PC-9 (cell line): ENCODE measurements at regions not wholly inside any gene's neighbourhood (a gene's known extent, or its start where the extent isn't known, plus 50 kb on each side); places are given as distances from the start of the nearest gene placed in this dataset.

Experiments
- BruUV-seq: library from RNA; stranded (reverse); fragments of 400-500 nt; replicated peaks from 2 replicates; lab custom pipeline; 2021; lab: Mats Ljungman, UMichigan
- CTCF ChIA-PET: fragments of 300-600 bp; sonication (Branson Sonifier 250); formaldehyde crosslinking; loops from one replicate; lab custom pipeline; 2022; ENCODE audit warnings: antibody characterized with exemption; lab: Charles Lee
- POLR2A ChIA-PET: fragments of 300-600 bp; sonication (Branson Sonifier 250); formaldehyde crosslinking; loops from one replicate; lab custom pipeline; 2022; ENCODE audit warnings: antibody characterized with exemption; ENCODE audit not compliant: unreplicated experiment; lab: Charles Lee
- DNase-seq, 2 experiments: peaks; one replicate each; pipeline versions ENCODE4 v3.0.0 to v3.0.0-alpha.2; 2015 to 2022; ENCODE audit warnings: mixed read lengths in 1 of 2
- H2AFZ ChIP-seq: fragments of 200-600 bp; sonication (generic); 2 replicates; pipeline ENCODE4 v1.8.1; 2017; ENCODE audit warnings: antibody characterized with exemption
- H3F3A ChIP-seq: fragments of 200-600 bp; sonication (generic); 2 replicates; pipeline ENCODE4 v1.8.1; 2017; ENCODE audit warnings: antibody characterized with exemption, mild to moderate bottlenecking, low read depth; ENCODE audit not compliant: insufficient read depth
- H3K27ac ChIP-seq: fragments of 200-600 bp; sonication (generic); 2 replicates; pipeline ENCODE4 v1.6.1; 2016; ENCODE audit warnings: mixed run types
- H3K27me3 ChIP-seq: fragments of 200-600 bp; sonication (generic); 2 replicates; pipeline ENCODE4 v1.6.1; 2016; ENCODE audit warnings: low read depth, mixed run types; ENCODE audit not compliant: insufficient read depth
- H3K36me3 ChIP-seq: fragments of 200-600 bp; sonication (generic); 2 replicates; pipeline ENCODE4 v1.6.1; 2016; ENCODE audit warnings: low read depth, mixed run types
- H3K4me1 ChIP-seq: fragments of 200-600 bp; sonication (generic); replicated peaks from 2 replicates; pipeline ENCODE4 v1.6.1; 2016; ENCODE audit warnings: mixed run types; ENCODE audit not compliant: insufficient read depth
- H3K4me2 ChIP-seq: fragments of 200-600 bp; sonication (generic); 2 replicates; pipeline ENCODE4 v1.6.1; 2017; ENCODE audit warnings: mixed run types
- H3K4me3 ChIP-seq: fragments of 200-600 bp; sonication (generic); 2 replicates; pipeline ENCODE4 v1.6.1; 2016; ENCODE audit warnings: mixed run types
- H3K79me2 ChIP-seq: fragments of 200-600 bp; sonication (generic); 2 replicates; pipeline ENCODE4 v1.6.1; 2017; ENCODE audit warnings: low read depth, mixed run types
- H3K9me2 ChIP-seq: fragments of 200-600 bp; sonication (generic); 2 replicates; pipeline ENCODE4 v1.8.1; 2017; ENCODE audit warnings: mild to moderate bottlenecking; ENCODE audit not compliant: insufficient read depth
- H3K9me3 ChIP-seq: fragments of 200-600 bp; sonication (generic); 2 replicates; pipeline ENCODE4 v1.8.1; 2016; ENCODE audit warnings: low read depth; ENCODE audit not compliant: insufficient read depth
- H4K20me1 ChIP-seq: fragments of 200-600 bp; sonication (generic); 2 replicates; pipeline ENCODE4 v1.8.1; 2017; ENCODE audit not compliant: insufficient read depth
- EZH2 ChIP-seq: fragments of 200-600 bp; sonication (generic); IDR thresholded peaks from 2 replicates; pipeline ENCODE4 v1.8.0; 2017; ENCODE audit warnings: antibody characterized with exemption, low read depth
- intact Hi-C: fragments of 100-400 bp; cut with micrococcal nuclease; formaldehyde crosslinking; loops from one replicate; pipeline ENCODE4 v1.10.0; 2022; ENCODE audit not compliant: unreplicated experiment
- TF ChIP-seq, protein P1 (sequence below): fragments of 200-600 bp; sonication (generic); conservative IDR thresholded peaks from 2 replicates; pipeline ENCODE4 v1.6.1; 2017; ENCODE audit warnings: mixed run types, antibody characterized with exemption, mild to moderate bottlenecking, moderate library complexity

DNA sequence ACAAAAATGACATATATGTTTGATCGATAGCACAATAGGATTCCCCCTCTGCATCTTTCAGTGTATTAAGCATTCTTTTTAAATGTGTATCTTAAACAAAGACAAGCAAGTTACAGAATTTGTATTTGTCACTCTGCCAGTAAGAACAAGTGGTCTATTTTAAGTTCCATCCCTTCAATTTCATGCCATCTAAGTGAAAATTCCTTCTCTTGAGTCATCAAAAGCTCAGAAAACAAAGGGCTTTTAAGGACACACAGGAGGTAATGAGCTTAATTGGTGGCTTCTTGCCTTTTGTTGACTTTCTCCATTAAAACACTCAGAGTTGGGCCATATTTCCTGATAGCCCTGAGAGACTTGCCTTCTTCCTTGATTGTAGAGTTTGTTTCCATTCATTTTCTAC is 547.8 kb downstream of the TENT5A start:
- Histone ChIP-seq H3F3A (no peaks in the 10 kb centered on the region), H3K4me3 (no peak overlapping the region), H3K4me2 (no peak overlapping the region), H4K20me1 (no peaks in the 10 kb centered on the region), H3K9me2 (no peaks in the 10 kb centered on the region), H2AFZ (no peak overlapping the region), H3K27ac (no peak overlapping the region), H3K27me3 (no peaks in the 10 kb centered on the region), H3K36me3 (no peaks in the 10 kb centered on the region), H3K4me1 (no peaks in the 10 kb centered on the region), H3K79me2 (no peaks in the 10 kb centered on the region), H3K9me3 (no peaks in the 10 kb centered on the region)
- POLR2A ChIA-PET, result no interaction called here
- no TSS peak for BruUV-seq
- no peak for TF ChIP-seq EZH2
- TF ChIP-seq, protein P1, sequence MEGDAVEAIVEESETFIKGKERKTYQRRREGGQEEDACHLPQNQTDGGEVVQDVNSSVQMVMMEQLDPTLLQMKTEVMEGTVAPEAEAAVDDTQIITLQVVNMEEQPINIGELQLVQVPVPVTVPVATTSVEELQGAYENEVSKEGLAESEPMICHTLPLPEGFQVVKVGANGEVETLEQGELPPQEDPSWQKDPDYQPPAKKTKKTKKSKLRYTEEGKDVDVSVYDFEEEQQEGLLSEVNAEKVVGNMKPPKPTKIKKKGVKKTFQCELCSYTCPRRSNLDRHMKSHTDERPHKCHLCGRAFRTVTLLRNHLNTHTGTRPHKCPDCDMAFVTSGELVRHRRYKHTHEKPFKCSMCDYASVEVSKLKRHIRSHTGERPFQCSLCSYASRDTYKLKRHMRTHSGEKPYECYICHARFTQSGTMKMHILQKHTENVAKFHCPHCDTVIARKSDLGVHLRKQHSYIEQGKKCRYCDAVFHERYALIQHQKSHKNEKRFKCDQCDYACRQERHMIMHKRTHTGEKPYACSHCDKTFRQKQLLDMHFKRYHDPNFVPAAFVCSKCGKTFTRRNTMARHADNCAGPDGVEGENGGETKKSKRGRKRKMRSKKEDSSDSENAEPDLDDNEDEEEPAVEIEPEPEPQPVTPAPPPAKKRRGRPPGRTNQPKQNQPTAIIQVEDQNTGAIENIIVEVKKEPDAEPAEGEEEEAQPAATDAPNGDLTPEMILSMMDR, result no peak
- DNase-seq, result no peak
- intact Hi-C loops, result no loop called here
- CTCF ChIA-PET, result no interaction called here

DNA sequence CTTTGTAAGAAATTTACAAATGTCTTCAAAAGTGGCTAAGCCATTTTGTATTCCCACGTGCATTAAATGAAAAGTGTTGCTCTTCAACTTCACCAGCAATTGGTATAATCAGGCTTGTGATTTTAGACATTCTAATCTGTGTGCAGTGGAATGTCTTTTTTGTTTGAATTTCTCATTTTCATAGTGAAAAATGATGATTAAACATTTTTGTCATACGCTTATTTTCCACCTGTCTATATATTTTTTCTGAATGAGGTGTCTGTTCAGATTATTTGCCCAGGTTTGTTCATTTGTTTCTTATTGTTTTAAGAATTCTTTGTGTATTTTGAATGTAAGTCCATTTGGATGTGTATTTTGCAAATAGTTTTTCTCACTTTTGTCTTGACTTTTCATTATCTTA is 558.1 kb downstream of the TENT5A start:
- H3K27ac ChIP-seq, result no peak overlapping the region
- ChIA-PET POLR2A (no interaction called here), CTCF (no interaction called here)
- no peaks in the 10 kb centered on the region for H3K9me3 ChIP-seq
- H3K4me3 ChIP-seq, result no peak overlapping the region
- H3K27me3 ChIP-seq, result no peaks in the 10 kb centered on the region
- intact Hi-C loops, result no loop called here
- TF ChIP-seq, protein P1, result no peak
- no peak for TF ChIP-seq EZH2
- no peak for DNase-seq
- no peaks in the 10 kb centered on the region for H3K4me1 ChIP-seq
- no peak overlapping the region for H3K4me2 ChIP-seq
- H3K36me3 ChIP-seq, result no peaks in the 10 kb centered on the region
- no peaks in the 10 kb centered on the region for H4K20me1 ChIP-seq
- no peaks in the 10 kb centered on the region for H3K79me2 ChIP-seq
- no peaks in the 10 kb centered on the region for H3F3A ChIP-seq
- BruUV-seq, result no TSS peak
- H3K9me2 ChIP-seq, result no peaks in the 10 kb centered on the region
- H2AFZ ChIP-seq, result no peak overlapping the region

DNA sequence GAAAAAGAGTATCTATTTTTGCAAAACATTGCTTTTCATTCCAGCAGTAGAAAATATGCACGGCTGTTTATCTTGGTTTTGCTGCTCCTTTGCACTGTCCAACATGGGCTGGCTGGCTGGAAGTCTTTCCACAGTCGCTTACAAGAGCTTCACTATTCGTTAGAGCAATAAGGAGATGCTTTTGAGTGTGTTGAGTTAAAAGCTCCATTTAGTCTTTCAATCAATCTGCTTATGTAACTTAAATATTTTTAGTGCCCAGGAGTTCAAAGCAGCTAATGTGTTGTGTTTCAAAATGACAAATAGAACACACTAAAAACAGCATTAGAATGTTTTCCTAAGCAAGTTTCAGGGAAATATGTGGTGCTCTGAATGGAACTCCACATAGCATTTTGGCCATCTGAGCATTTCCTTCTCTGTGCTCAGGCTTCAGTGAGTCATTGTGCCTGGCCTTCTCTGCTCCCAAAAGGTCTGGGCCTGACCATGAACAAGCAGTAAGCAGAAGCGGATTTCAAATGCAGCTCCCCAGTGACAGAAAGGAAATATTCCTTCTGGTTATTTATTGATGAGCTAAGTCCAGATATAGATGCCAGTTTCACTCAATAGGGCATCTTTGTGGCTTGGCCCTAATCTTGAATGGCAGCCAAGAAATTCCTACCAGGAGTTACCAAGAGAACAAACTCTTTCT is 580.3 kb downstream of the TENT5A start:
- CTCF ChIA-PET, result no interaction called here

More for the DNA sequence above, 580.3 kb downstream of the TENT5A start:
- POLR2A ChIA-PET, result no interaction called here
- intact Hi-C loops, result no loop called here
- Histone ChIP-seq H2AFZ (no peak overlapping the region), H3K4me1 (no peaks in the 10 kb centered on the region), H3K9me3 (no peaks in the 10 kb centered on the region), H3K4me3 (no peak overlapping the region), H3K36me3 (no peaks in the 10 kb centered on the region), H3F3A (no peaks in the 10 kb centered on the region), H3K4me2 (no peak overlapping the region), H3K79me2 (no peaks in the 10 kb centered on the region), H3K9me2 (no peaks in the 10 kb centered on the region), H4K20me1 (no peaks in the 10 kb centered on the region), H3K27me3 (no peaks in the 10 kb centered on the region), H3K27ac (no peak overlapping the region)
- TF ChIP-seq EZH2, result no peak
- TF ChIP-seq, protein P1, result no peak
- BruUV-seq, result no TSS peak
- peak in 1 of 2 experiments; percentile 3 for DNase-seq
